K562 (cell line): ENCODE measurements at regions not wholly inside any gene's neighbourhood (a gene's known extent, or its start where the extent isn't known, plus 50 kb on each side); places are given as distances from the start of the nearest gene placed in this dataset.

ENCODE experiments used
- ATF1 ChIP-seq, 2 experiments: fragments of 450-650 bp in 1 of 2; IDR thresholded peaks; 2 replicates each; pipeline ENCODE4 v1.6.1; 2016; ENCODE audit warnings: missing compliant biosample characterization in 1 of 2, missing genetic modification characterization in 1 of 2
- CTBP1 ChIP-seq: fragments of 450-650 bp; IDR thresholded peaks from 2 replicates; pipeline ENCODE4 v1.6.1; 2016; ENCODE audit warnings: borderline replicate concordance
- NEUROD1 ChIP-seq: fragments of 150-350 bp; IDR thresholded peaks from 2 replicates; pipeline ENCODE4 v1.6.1; 2014; ENCODE audit warnings: borderline replicate concordance, low read length, low read depth; ENCODE audit not compliant: partially characterized antibody
- PCBP2 ChIP-seq: fragments of 200-400 bp; formaldehyde crosslinking; IDR thresholded peaks from 2 replicates; pipeline ENCODE4 v1.6.1; 2018; ENCODE audit warnings: low read length, low read depth, mild to moderate bottlenecking, moderate library complexity; ENCODE audit not compliant: poor library complexity, severe bottlenecking
- ZBTB5 ChIP-seq: fragments of 450-650 bp; IDR thresholded peaks from 2 replicates; pipeline ENCODE4 v1.6.1; 2017; ENCODE audit warnings: antibody characterized with exemption
- ZFP30 ChIP-seq: fragments of 250-450 bp; sonication (Bioruptor Pico); IDR thresholded peaks from 2 replicates; pipeline ENCODE4 v1.8.0; 2022; ENCODE audit warnings: moderate library complexity, mild to moderate bottlenecking, inconsistent platforms, borderline replicate concordance
- ZNF124 ChIP-seq: sonication (generic); formaldehyde crosslinking; IDR thresholded peaks from 2 replicates; pipeline ENCODE4 v1.8.1; 2022; ENCODE audit warnings: missing genetic modification reagents
- TF ChIP-seq, protein P1 (sequence below): fragments of 450-650 bp; IDR thresholded peaks from 2 replicates; pipeline ENCODE4 v1.6.1; 2016
- TF ChIP-seq, protein P2 (sequence below): fragments of 450-650 bp; IDR thresholded peaks from 2 replicates; pipeline ENCODE4 v1.6.1; 2016; ENCODE audit warnings: antibody characterized with exemption

DNA sequence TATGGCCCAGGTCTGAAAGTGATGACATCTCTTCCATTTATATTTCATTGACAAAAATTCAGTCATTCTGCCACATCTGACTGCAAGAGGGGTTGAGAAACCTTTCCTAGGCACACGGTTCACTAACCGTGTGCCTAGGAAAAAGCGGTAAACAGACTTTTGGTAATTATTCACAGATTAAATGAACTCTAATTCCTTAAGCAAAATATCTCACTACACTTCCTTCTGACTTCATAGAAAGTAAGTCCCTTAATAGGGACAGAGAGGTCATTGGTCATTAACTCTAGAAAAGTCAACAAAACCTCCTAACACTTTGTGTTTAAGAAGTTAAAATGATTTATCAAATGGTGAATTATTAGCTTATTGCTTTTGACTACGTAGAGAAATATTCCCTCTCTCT is 205.1 kb downstream of the PDHA2 start (continued):
- TF ChIP-seq, protein P1, sequence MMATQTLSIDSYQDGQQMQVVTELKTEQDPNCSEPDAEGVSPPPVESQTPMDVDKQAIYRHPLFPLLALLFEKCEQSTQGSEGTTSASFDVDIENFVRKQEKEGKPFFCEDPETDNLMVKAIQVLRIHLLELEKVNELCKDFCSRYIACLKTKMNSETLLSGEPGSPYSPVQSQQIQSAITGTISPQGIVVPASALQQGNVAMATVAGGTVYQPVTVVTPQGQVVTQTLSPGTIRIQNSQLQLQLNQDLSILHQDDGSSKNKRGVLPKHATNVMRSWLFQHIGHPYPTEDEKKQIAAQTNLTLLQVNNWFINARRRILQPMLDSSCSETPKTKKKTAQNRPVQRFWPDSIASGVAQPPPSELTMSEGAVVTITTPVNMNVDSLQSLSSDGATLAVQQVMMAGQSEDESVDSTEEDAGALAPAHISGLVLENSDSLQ: no peak
- TF ChIP-seq PCBP2: no peak
- no peak for TF ChIP-seq CTBP1
- no peak for TF ChIP-seq ZNF124 (CRISPR knock-in tag)
- no peak for TF ChIP-seq ZFP30 (CRISPR knock-in tag)
- TF ChIP-seq ATF1 (CRISPR knock-in tag; IDR thresholded peaks at IDR 0.05): no peak
- no peak for TF ChIP-seq ATF1 (tag; IDR thresholded peaks at IDR 0.05)
- TF ChIP-seq ZBTB5: no peak
- no peak for TF ChIP-seq NEUROD1
- TF ChIP-seq, protein P2, sequence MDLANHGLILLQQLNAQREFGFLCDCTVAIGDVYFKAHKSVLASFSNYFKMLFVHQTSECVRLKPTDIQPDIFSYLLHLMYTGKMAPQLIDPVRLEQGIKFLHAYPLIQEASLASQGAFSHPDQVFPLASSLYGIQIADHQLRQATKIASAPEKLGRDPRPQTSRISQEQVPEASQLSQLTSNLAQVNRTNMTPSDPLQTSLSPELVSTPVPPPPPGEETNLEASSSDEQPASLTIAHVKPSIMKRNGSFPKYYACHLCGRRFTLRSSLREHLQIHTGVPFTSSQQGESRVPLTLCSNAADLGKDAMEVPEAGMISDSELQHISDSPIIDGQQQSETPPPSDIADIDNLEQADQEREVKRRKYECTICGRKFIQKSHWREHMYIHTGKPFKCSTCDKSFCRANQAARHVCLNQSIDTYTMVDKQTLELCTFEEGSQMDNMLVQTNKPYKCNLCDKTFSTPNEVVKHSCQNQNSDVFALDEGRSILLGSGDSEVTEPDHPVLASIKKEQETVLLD: no peak
